AG09309 (cell line): ENCODE measurements at regions not wholly inside any gene's neighbourhood (a gene's known extent, or its start where the extent isn't known, plus 50 kb on each side); places are given as distances from the start of the nearest gene placed in this dataset.

Source experiments
- DNase-seq: peaks from one replicate; pipeline ENCODE4 v3.0.0-alpha.2; 2010; ENCODE audit warnings: low read depth
- H3K4me3 ChIP-seq: 2 replicates; pipeline ENCODE4 v1.5.1; 2011; ENCODE audit warnings: mild to moderate bottlenecking, low read depth, low read length, moderate library complexity; ENCODE audit not compliant: control insufficient read depth
- TF ChIP-seq, protein P1 (sequence below): IDR thresholded peaks from 2 replicates; pipeline ENCODE4 v1.5.1; 2011; ENCODE audit warnings: mild to moderate bottlenecking, low read depth, low read length, inconsistent platforms; ENCODE audit not compliant: insufficient read depth, control insufficient read depth; ENCODE audit errors: missing control alignments

DNA sequence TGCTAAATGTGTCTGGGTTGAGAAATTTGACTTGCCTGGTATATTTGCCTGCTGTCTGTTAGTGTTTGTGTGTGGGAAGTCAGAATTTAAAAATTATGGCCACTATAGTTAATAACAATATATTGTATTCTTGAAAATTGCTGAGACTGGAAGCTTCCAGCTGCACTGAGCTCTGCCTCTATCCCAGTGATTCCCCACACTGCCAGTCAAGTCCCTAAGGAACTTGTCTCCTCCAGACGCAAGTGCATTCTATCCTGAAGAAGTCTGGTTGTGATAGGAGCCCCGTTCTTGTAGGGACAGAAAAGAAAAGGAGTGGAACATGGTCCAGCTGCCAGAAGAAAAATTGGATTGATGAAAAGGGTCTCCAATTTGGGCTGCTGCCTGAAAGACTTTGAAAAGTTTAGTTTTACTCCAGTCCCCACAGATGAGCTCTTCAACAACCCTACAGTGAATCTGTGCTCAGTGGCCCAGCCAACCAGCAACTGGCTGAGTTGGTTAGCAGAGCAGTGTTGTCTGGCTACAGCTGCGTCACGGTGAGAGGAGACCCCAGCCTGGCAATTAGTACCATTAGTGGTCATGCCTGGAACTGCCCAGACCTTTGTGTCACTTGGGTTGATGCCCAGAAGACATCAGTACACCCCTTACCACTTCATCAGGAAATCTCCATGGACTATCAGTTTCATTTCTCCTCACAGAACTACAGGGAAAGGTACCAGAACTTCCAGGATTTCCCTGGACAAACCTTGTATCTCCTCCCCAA is 183.1 kb upstream of the MCHR2 start:
- DNase-seq, result no peak
- TF ChIP-seq, protein P1, sequence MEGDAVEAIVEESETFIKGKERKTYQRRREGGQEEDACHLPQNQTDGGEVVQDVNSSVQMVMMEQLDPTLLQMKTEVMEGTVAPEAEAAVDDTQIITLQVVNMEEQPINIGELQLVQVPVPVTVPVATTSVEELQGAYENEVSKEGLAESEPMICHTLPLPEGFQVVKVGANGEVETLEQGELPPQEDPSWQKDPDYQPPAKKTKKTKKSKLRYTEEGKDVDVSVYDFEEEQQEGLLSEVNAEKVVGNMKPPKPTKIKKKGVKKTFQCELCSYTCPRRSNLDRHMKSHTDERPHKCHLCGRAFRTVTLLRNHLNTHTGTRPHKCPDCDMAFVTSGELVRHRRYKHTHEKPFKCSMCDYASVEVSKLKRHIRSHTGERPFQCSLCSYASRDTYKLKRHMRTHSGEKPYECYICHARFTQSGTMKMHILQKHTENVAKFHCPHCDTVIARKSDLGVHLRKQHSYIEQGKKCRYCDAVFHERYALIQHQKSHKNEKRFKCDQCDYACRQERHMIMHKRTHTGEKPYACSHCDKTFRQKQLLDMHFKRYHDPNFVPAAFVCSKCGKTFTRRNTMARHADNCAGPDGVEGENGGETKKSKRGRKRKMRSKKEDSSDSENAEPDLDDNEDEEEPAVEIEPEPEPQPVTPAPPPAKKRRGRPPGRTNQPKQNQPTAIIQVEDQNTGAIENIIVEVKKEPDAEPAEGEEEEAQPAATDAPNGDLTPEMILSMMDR, result no peak

DNA sequence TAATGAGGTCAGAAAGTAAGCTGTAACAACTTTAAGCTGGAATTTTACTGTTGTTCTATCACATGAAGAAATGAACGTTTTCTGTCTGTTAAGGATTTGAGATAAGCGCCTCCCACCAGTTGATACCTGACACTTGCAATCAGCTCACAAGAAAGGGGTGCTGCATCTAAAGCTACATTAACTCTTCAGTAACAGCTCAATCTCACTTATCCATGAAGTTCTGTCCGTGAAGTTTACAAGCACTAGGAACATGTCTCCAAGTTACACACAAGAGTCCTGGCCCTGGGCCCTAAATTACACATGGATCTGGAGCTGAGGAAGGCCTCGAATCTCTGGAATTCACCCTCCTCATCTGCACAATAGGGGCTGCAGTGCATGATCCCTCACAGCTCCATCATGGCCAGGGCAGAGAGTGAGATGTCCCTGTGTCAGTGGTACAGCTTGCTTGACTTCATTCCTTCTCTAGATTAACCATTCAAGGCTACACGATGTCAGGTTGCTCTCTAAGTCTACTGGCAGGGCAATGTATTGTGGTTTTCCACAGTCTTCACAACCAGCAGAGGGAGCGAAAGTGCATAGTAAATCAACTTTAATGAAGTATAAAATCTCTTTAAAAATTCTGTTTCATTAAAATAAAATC is 182.4 kb upstream of the MCHR2 start:
- peak; percentile 45 for DNase-seq
- no peak overlapping the region for H3K4me3 ChIP-seq

More for the DNA sequence above, 183.1 kb upstream of the MCHR2 start:
- H3K4me3 ChIP-seq, result no peak overlapping the region

DNA sequence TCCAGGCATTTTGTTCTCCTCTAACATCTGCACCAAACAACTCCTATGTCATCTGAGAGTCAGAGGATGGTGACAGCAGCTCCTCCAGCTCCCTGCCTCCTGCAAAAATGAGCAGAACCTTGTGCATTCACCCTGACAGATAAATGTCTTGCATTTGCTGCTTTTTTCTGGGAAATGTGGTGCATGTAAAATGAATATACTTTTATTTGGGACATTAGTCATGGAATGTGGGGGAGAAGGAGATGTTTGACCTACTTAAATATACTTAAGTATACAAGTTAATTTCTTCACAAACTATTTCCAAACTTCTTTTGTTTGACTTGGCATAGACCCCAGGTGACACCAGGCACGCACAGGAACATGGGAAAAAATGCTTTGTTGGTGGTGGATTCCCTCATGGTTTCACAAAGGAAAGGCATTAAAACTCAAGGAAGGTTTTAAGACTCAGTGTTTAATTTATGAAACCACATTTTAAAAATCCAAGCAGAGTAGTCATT is 181.8 kb upstream of the MCHR2 start:
- peak; percentile 96 for DNase-seq
- TF ChIP-seq, protein P1, result no peak
- no peak overlapping the region for H3K4me3 ChIP-seq

More for the DNA sequence above, 182.4 kb upstream of the MCHR2 start:
- TF ChIP-seq, protein P1, result peak; percentile 56

DNA sequence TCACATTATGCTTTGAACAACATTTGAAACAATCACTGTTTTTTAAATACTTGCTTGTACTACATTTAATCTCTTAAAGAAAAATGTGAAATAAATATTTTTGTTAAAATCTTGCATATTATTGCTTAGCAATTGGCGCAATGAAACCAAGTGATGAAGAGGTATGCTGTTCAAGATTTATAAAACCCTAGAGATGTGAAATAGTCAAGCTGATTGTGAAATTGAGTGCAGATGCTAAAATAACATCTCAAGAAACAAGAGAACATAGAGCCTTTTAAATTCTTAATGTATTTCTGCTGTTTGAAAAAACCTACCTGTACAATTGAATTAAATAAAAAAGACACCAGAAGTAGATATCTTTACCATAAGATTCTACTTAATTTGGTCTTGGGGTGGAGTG is 179.2 kb upstream of the MCHR2 start:
- no peak for DNase-seq
- TF ChIP-seq, protein P1, result no peak
- H3K4me3 ChIP-seq, result no peak overlapping the region

DNA sequence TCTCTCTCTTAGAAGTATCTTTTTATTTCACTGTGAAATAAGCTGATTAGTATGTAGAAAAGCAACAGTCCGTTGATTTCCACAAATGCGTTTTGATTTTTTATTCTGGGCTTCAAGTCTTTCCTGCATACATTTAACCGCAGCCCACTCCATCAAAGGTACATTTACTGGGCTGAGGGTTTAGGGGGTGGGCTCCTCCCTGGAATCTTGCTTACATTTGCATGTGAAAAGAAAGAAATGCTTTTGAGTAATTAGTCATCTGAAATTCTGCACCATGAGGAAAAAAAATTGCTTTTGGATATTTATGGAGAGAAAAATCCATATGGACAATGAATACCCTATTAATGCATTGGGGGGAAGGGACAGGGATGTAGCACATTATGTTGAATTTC is 178.3 kb upstream of the MCHR2 start:
- no peak overlapping the region for H3K4me3 ChIP-seq
- DNase-seq, result no peak
- TF ChIP-seq, protein P1, result no peak

DNA sequence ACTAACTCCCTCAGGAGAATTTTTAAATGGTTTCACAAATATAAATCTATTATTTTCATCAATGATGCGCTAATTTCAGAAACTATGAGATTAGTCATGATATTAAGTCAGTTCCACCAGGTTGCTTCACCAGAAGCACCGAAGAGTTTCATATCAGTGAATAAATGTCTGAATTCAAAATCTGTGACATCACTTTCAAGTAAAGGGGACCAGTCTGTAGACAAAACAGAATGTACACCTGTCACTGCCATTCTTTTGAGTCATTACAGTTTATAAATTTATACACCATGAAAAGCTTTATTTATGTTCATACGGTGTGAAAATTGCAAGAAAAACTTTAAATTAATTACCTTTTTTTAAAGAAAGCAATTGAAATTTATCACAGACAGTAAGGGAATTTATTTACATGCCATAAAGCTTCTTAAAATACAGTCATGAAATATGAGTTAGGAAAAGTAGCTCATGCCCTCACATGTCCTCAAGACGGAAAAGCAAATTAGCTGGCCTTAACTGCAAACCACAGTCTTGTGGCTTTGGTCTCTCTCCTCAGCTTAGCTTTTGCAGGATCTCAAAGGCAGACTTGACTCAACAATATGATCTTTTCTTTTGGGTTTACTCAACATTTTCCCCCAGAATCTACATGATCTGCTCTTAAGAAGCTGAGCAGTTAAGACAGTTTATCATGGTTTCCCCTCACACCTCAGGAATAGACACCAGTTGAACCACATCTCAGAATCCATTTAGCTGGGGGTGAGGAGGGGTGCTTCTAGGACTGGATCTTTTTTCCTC is 177.7 kb upstream of the MCHR2 start:
- TF ChIP-seq, protein P1, result no peak
- peak; percentile 64 for DNase-seq
- H3K4me3 ChIP-seq, result no peak overlapping the region
